Left lung (tissue), 4 donors: ENCODE measurements at regions not wholly inside any gene's neighbourhood (a gene's known extent, or its start where the extent isn't known, plus 50 kb on each side); places are given as distances from the start of the nearest gene placed in this dataset.

Source experiments
- ATAC-seq: fragments of 200-7000 bp; cut with Tn5 transposase; one replicate; pipeline ENCODE4 v1.9.1; 2020; ENCODE audit warnings: moderate library complexity
- DNase-seq, 4 donors: peaks; one replicate each; pipeline ENCODE4 v3.0.0-alpha.2; 2013 to 2020
- H3K27ac ChIP-seq, 2 donors: fragments of 200-600 bp; sonication (generic) in 1 of 2; one replicate each; pipeline versions ENCODE4 v1.5.0 to v1.8.0; 2020 to 2021
- H3K27me3 ChIP-seq, 2 donors: fragments of 200-600 bp; sonication (generic) in 1 of 2; one replicate each; pipeline versions ENCODE4 v1.5.0 to v1.8.0; 2020 to 2021
- H3K36me3 ChIP-seq, 2 donors: fragments of 200-600 bp; sonication (generic) in 1 of 2; one replicate each; pipeline versions ENCODE4 v1.5.0 to v1.8.0; 2020 to 2021
- H3K4me1 ChIP-seq, 2 donors: fragments of 200-600 bp; one replicate each; pipeline ENCODE4 v1.8.0; 2021
- H3K4me3 ChIP-seq, 2 donors: fragments of 200-600 bp; sonication (generic) in 1 of 2; one replicate each; pipeline versions ENCODE4 v1.5.0 to v1.8.0; 2020 to 2021; ENCODE audit warnings: mild to moderate bottlenecking in 1 of 2
- H3K9me3 ChIP-seq, 2 donors: fragments of 200-600 bp; sonication (generic) in 1 of 2; one replicate each; pipeline versions ENCODE4 v1.5.0 to v1.8.0; 2020 to 2021
- CTCF ChIP-seq, 2 donors: fragments of 200-600 bp; sonication (generic) in 1 of 2; IDR thresholded peaks; one replicate each; pipeline versions ENCODE4 v1.5.0 to v1.8.0; 2021; ENCODE audit warnings: antibody characterized with exemption in 2 of 2
- intact Hi-C, 2 donors: fragments of 100-400 bp; cut with DNase I; formaldehyde crosslinking; loops; one replicate each; pipeline versions ENCODE4 v1.11.2 to v1.14.2; 2022
- donor health status: DM: no; HTN: yes; CAD: no.
- donor health status: DM: no; HTN: no; CAD: no.

GRCh38 chr10:117942226-117942625, 104.5 kb downstream of the RAB11FIP2 start:
- DNase-seq (no peak), ATAC-seq (no peak)
- no peak overlapping the region for H3K4me3 ChIP-seq
- H3K9me3 ChIP-seq = no peaks in the 10 kb centered on the region
- H3K36me3 ChIP-seq = no peaks in the 10 kb centered on the region
- no peak for TF ChIP-seq CTCF (IDR thresholded peaks at IDR 0.05)
- intact Hi-C loops = no loop called here
- no peak overlapping the region for H3K27ac ChIP-seq
- H3K27me3 ChIP-seq = no peaks in the 10 kb centered on the region
- H3K4me1 ChIP-seq = no peaks in the 10 kb centered on the region

- intact Hi-C loops = no loop called here
- TF ChIP-seq CTCF (IDR thresholded peaks at IDR 0.05) = no peak
Observed at GRCh38 chr10:117944676-117945447, 101.9 kb downstream of the RAB11FIP2 start.

GRCh38 chr10:117945651-117946050, 101.1 kb downstream of the RAB11FIP2 start:
- TF ChIP-seq CTCF (IDR thresholded peaks at IDR 0.05) = no peak
- Histone ChIP-seq H3K9me3 (no peaks in the 10 kb centered on the region), H3K4me1 (no peaks in the 10 kb centered on the region), H3K27ac (no peak overlapping the region), H3K36me3 (no peaks in the 10 kb centered on the region), H3K27me3 (no peaks in the 10 kb centered on the region), H3K4me3 (no peak overlapping the region)
- intact Hi-C loops = no loop called here
- no peak for DNase-seq
- ATAC-seq = no peak

More at GRCh38 chr10:117944676-117945447, 101.9 kb downstream of the RAB11FIP2 start:
- H3K4me1 ChIP-seq = no peaks in the 10 kb centered on the region
- H3K4me3 ChIP-seq = no peak overlapping the region
- no peak for DNase-seq
- no peak overlapping the region for H3K27ac ChIP-seq
- H3K27me3 ChIP-seq = no peaks in the 10 kb centered on the region
- H3K36me3 ChIP-seq = no peaks in the 10 kb centered on the region
- no peaks in the 10 kb centered on the region for H3K9me3 ChIP-seq
- no peak for ATAC-seq

GRCh38 chr10:117946525-117947070, 100.1 kb downstream of the RAB11FIP2 start:
- H3K9me3 ChIP-seq = no peaks in the 10 kb centered on the region
- ATAC-seq (no peak), DNase-seq (no peak)
- intact Hi-C loops = no loop called here
- no peak overlapping the region for H3K4me3 ChIP-seq
- no peaks in the 10 kb centered on the region for H3K4me1 ChIP-seq
- no peak overlapping the region for H3K27ac ChIP-seq
- TF ChIP-seq CTCF (IDR thresholded peaks at IDR 0.05) = no peak
- H3K36me3 ChIP-seq = no peaks in the 10 kb centered on the region
- H3K27me3 ChIP-seq = no peaks in the 10 kb centered on the region

GRCh38 chr10:117948493-117948892, 98.2 kb downstream of the RAB11FIP2 start:
- TF ChIP-seq CTCF (IDR thresholded peaks at IDR 0.05) = no peak
- Histone ChIP-seq H3K9me3 (no peaks in the 10 kb centered on the region), H3K36me3 (no peaks in the 10 kb centered on the region), H3K27me3 (no peaks in the 10 kb centered on the region), H3K4me1 (no peaks in the 10 kb centered on the region), H3K4me3 (no peak overlapping the region), H3K27ac (no peak overlapping the region)
- no peak for DNase-seq
- ATAC-seq = no peak
- intact Hi-C loops = no loop called here
